HepG2 (cell line): ENCODE measurements at regions not wholly inside any gene's neighbourhood (a gene's known extent, or its start where the extent isn't known, plus 50 kb on each side); places are given as distances from the start of the nearest gene placed in this dataset.
A peak's percentile ranks its signal among the peaks of the same experiment; 100 is the strongest.

Source experiments
- CBX5 ChIP-seq: sonication (generic); formaldehyde crosslinking; IDR thresholded peaks from 2 replicates; pipeline ENCODE4 v1.4.0; 2020; ENCODE audit warnings: missing genetic modification reagents, borderline replicate concordance
- CHCHD3 ChIP-seq: sonication (generic); formaldehyde crosslinking; IDR thresholded peaks from 2 replicates; pipeline ENCODE4 v1.8.0; 2022; ENCODE audit warnings: mild to moderate bottlenecking, missing genetic modification reagents, moderate library complexity
- EHMT2 ChIP-seq: fragments of 200-600 bp; sonication (generic); IDR thresholded peaks from 2 replicates; pipeline ENCODE4 v1.7.0; 2017; ENCODE audit warnings: antibody characterized with exemption, low read depth, low read length, borderline replicate concordance
- ESRRA ChIP-seq: sonication (generic); formaldehyde crosslinking; IDR thresholded peaks from 2 replicates; pipeline ENCODE4 v1.5.1; 2020; ENCODE audit warnings: mild to moderate bottlenecking, low read depth, missing genetic modification reagents
- FOXA1 ChIP-seq, 2 experiments: fragments of 450-650 bp in 1 of 2; sonication (generic) in 1 of 2; formaldehyde crosslinking in 1 of 2; IDR thresholded peaks; 2 replicates each; pipeline versions ENCODE4 v1.4.0 to v1.6.1; 2016 to 2020; ENCODE audit warnings: missing genetic modification reagents in 1 of 2
- SRSF1 ChIP-seq: fragments of 200-400 bp; formaldehyde crosslinking; optimal IDR thresholded peaks from 2 replicates; pipeline ENCODE3; 2017; ENCODE audit warnings: mild to moderate bottlenecking, low read depth, low read length, moderate library complexity
- SRSF9 ChIP-seq: fragments of 200-400 bp; formaldehyde crosslinking; IDR thresholded peaks from 2 replicates; pipeline ENCODE4 v1.6.1; 2018; ENCODE audit warnings: borderline replicate concordance, mild to moderate bottlenecking, low read depth, low read length; ENCODE audit not compliant: insufficient read depth, poor library complexity, severe bottlenecking
- TAF15 ChIP-seq: fragments of 200-400 bp; formaldehyde crosslinking; IDR thresholded peaks from one replicate; pipeline ENCODE4 v1.6.1; 2018; ENCODE audit warnings: mild to moderate bottlenecking, low read depth, low read length; ENCODE audit not compliant: poor library complexity, severe bottlenecking
- ZMYM2 ChIP-seq: sonication (generic); formaldehyde crosslinking; IDR thresholded peaks from 2 replicates; pipeline ENCODE4 v1.8.0; 2022; ENCODE audit warnings: mild to moderate bottlenecking, missing genetic modification reagents
- ZNF24 ChIP-seq: fragments of 450-650 bp; IDR thresholded peaks from 2 replicates; pipeline ENCODE4 v1.6.1; 2017; ENCODE audit warnings: antibody characterized with exemption, mild to moderate bottlenecking
- ZNF251 ChIP-seq: sonication (generic); formaldehyde crosslinking; IDR thresholded peaks from 2 replicates; pipeline ENCODE4 v1.9.0; 2021; ENCODE audit warnings: mild to moderate bottlenecking, missing genetic modification reagents
- ZNF570 ChIP-seq: sonication (generic); formaldehyde crosslinking; IDR thresholded peaks from 2 replicates; pipeline ENCODE4 v1.4.0; 2020; ENCODE audit warnings: mild to moderate bottlenecking, missing genetic modification reagents, borderline replicate concordance
- TF ChIP-seq, protein P1 (sequence below): IDR thresholded peaks from 2 replicates; pipeline ENCODE4 v1.6.1; 2016; ENCODE audit warnings: low read depth
- TF ChIP-seq, protein P2 (sequence below): fragments of 450-650 bp; IDR thresholded peaks from 2 replicates; pipeline ENCODE4 v1.6.1; 2016
- TF ChIP-seq, protein P3 (sequence below): sonication (generic); formaldehyde crosslinking; IDR thresholded peaks from 2 replicates; pipeline ENCODE4 v1.5.1; 2020; ENCODE audit warnings: mild to moderate bottlenecking, missing genetic modification reagents, moderate library complexity
- TF ChIP-seq, protein P4 (sequence below): sonication (generic); formaldehyde crosslinking; IDR thresholded peaks from 2 replicates; pipeline ENCODE4 v1.4.0; 2020; ENCODE audit warnings: missing genetic modification reagents, borderline replicate concordance
- TF ChIP-seq, protein P5 (sequence below): sonication (generic); formaldehyde crosslinking; IDR thresholded peaks from 2 replicates; pipeline ENCODE4 v1.5.0; 2020; ENCODE audit warnings: missing genetic modification reagents, mild to moderate bottlenecking, borderline replicate concordance
- TF ChIP-seq, protein P6 (sequence below): sonication (generic); IDR thresholded peaks from 2 replicates; pipeline ENCODE4 v1.6.1; 2016; ENCODE audit warnings: low read depth, borderline replicate concordance

DNA sequence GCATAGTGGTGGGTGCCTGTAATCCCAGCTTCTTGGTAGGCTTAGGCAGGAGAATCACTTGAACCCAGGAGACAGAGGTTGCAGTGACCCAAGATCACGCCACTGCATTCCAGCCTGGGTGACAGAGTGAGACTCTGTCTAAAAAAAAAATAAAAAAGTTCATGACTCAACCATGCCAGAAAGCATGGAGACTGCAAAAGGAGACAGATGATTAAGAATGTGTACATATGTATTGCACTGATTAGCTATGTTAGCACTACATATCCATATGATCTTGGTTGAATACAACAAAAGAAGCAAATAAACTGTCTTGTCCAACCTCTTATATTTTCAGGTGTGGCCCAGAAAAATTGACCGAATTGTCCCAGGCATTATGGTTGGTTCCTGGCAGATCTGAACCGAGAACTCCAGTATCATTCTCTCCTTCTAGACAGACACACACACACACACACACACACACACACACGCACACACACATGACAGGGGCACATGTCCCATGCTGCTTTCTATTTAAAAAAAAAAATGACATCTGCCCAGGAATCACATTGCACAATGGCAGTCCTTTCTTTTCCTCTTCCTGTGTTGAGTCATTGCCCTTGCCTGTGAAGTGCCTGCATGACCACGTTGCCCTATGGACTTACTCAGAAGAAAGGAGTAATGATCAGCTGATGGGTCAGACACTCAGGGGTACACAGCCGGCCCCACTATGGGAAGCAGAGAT is 65.6 kb downstream of the MYCN start (continued):
- TF ChIP-seq, protein P1, sequence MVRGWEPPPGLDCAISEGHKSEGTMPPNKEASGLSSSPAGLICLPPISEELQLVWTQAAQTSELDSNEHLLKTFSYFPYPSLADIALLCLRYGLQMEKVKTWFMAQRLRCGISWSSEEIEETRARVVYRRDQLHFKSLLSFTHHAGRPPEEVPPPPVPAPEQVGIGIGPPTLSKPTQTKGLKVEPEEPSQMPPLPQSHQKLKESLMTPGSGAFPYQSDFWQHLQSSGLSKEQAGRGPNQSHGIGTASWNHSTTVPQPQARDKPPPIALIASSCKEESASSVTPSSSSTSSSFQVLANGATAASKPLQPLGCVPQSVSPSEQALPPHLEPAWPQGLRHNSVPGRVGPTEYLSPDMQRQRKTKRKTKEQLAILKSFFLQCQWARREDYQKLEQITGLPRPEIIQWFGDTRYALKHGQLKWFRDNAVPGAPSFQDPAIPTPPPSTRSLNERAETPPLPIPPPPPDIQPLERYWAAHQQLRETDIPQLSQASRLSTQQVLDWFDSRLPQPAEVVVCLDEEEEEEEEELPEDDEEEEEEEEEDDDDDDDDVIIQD = peak; percentile 40; the same call in 1 of the 2 replicates
- no peak for TF ChIP-seq ZMYM2 (CRISPR knock-in tag)
- TF ChIP-seq, protein P2, sequence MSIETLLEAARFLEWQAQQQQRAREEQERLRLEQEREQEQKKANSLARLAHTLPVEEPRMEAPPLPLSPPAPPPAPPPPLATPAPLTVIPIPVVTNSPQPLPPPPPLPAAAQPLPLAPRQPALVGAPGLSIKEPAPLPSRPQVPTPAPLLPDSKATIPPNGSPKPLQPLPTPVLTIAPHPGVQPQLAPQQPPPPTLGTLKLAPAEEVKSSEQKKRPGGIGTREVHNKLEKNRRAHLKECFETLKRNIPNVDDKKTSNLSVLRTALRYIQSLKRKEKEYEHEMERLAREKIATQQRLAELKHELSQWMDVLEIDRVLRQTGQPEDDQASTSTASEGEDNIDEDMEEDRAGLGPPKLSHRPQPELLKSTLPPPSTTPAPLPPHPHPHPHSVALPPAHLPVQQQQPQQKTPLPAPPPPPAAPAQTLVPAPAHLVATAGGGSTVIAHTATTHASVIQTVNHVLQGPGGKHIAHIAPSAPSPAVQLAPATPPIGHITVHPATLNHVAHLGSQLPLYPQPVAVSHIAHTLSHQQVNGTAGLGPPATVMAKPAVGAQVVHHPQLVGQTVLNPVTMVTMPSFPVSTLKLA = peak; percentile 60; the same call in 1 of the 2 replicates
- TF ChIP-seq, protein P3, sequence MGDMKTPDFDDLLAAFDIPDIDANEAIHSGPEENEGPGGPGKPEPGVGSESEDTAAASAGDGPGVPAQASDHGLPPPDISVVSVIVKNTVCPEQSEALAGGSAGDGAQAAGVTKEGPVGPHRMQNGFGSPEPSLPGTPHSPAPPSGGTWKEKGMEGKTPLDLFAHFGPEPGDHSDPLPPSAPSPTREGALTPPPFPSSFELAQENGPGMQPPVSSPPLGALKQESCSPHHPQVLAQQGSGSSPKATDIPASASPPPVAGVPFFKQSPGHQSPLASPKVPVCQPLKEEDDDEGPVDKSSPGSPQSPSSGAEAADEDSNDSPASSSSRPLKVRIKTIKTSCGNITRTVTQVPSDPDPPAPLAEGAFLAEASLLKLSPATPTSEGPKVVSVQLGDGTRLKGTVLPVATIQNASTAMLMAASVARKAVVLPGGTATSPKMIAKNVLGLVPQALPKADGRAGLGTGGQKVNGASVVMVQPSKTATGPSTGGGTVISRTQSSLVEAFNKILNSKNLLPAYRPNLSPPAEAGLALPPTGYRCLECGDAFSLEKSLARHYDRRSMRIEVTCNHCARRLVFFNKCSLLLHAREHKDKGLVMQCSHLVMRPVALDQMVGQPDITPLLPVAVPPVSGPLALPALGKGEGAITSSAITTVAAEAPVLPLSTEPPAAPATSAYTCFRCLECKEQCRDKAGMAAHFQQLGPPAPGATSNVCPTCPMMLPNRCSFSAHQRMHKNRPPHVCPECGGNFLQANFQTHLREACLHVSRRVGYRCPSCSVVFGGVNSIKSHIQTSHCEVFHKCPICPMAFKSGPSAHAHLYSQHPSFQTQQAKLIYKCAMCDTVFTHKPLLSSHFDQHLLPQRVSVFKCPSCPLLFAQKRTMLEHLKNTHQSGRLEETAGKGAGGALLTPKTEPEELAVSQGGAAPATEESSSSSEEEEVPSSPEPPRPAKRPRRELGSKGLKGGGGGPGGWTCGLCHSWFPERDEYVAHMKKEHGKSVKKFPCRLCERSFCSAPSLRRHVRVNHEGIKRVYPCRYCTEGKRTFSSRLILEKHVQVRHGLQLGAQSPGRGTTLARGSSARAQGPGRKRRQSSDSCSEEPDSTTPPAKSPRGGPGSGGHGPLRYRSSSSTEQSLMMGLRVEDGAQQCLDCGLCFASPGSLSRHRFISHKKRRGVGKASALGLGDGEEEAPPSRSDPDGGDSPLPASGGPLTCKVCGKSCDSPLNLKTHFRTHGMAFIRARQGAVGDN = no peak
- TF ChIP-seq, protein P4, sequence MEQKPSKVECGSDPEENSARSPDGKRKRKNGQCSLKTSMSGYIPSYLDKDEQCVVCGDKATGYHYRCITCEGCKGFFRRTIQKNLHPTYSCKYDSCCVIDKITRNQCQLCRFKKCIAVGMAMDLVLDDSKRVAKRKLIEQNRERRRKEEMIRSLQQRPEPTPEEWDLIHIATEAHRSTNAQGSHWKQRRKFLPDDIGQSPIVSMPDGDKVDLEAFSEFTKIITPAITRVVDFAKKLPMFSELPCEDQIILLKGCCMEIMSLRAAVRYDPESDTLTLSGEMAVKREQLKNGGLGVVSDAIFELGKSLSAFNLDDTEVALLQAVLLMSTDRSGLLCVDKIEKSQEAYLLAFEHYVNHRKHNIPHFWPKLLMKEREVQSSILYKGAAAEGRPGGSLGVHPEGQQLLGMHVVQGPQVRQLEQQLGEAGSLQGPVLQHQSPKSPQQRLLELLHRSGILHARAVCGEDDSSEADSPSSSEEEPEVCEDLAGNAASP = no peak
- TF ChIP-seq CHCHD3 (CRISPR knock-in tag) = no peak
- TF ChIP-seq, protein P5, sequence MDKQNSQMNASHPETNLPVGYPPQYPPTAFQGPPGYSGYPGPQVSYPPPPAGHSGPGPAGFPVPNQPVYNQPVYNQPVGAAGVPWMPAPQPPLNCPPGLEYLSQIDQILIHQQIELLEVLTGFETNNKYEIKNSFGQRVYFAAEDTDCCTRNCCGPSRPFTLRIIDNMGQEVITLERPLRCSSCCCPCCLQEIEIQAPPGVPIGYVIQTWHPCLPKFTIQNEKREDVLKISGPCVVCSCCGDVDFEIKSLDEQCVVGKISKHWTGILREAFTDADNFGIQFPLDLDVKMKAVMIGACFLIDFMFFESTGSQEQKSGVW = no peak
- no peak for TF ChIP-seq ZNF24
- no peak for TF ChIP-seq FOXA1 (IDR thresholded peaks at IDR 0.05)
- 0 out of 2 replicates have a peak, but pooled peaks have one; percentile 18 for TF ChIP-seq FOXA1 (CRISPR knock-in tag; IDR thresholded peaks at IDR 0.05)
- TF ChIP-seq EHMT2 = peak; percentile 76; the same call in 1 of the 2 replicates
- TF ChIP-seq SRSF1 = no peak
- no peak for TF ChIP-seq TAF15
- no peak for TF ChIP-seq ESRRA (CRISPR knock-in tag)
- TF ChIP-seq SRSF9 = no peak
- no peak for TF ChIP-seq ZNF570 (CRISPR knock-in tag)
- TF ChIP-seq ZNF251 (CRISPR knock-in tag) = no peak
- peak; percentile 27; the same call in 1 of the 2 replicates for TF ChIP-seq CBX5
- TF ChIP-seq, protein P6, sequence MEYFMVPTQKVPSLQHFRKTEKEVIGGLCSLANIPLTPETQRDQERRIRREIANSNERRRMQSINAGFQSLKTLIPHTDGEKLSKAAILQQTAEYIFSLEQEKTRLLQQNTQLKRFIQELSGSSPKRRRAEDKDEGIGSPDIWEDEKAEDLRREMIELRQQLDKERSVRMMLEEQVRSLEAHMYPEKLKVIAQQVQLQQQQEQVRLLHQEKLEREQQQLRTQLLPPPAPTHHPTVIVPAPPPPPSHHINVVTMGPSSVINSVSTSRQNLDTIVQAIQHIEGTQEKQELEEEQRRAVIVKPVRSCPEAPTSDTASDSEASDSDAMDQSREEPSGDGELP = peak; percentile 95
